Endodermal cell (in vitro differentiated cells): ENCODE measurements at regions not wholly inside any gene's neighbourhood (a gene's known extent, or its start where the extent isn't known, plus 50 kb on each side); places are given as distances from the start of the nearest gene placed in this dataset.

Experiments used
- DNase-seq: peaks from one replicate; pipeline ENCODE4 v3.0.0-alpha.2; 2017
- H3K27ac ChIP-seq: 2 replicates; pipeline ENCODE4 v1.5.1; 2013; ENCODE audit warnings: mild to moderate bottlenecking, low read depth, low read length, moderate library complexity
- H3K27me3 ChIP-seq: 2 replicates; pipeline ENCODE4 v1.6.1; 2013; ENCODE audit warnings: mild to moderate bottlenecking, low read length, moderate library complexity; ENCODE audit not compliant: insufficient read depth, control insufficient read depth, poor library complexity, severe bottlenecking
- H3K36me3 ChIP-seq: 2 replicates; pipeline ENCODE4 v1.7.0; 2013; ENCODE audit warnings: mild to moderate bottlenecking, low read length, moderate library complexity; ENCODE audit not compliant: control insufficient read depth, insufficient read depth
- H3K4me1 ChIP-seq: one replicate; pipeline ENCODE4 v1.7.0; 2013; ENCODE audit warnings: low read length; ENCODE audit not compliant: control insufficient read depth, insufficient read depth
- H3K4me3 ChIP-seq: 2 replicates; pipeline ENCODE4 v1.5.1; 2013; ENCODE audit warnings: mild to moderate bottlenecking, low read length, moderate library complexity
- H3K9ac ChIP-seq: 2 replicates; pipeline ENCODE4 v1.6.1; 2013; ENCODE audit warnings: mild to moderate bottlenecking, low read length, moderate library complexity; ENCODE audit not compliant: poor library complexity, severe bottlenecking; ENCODE audit errors: extremely low read depth
- H3K9me3 ChIP-seq: 2 replicates; pipeline ENCODE4 v1.6.1; 2013; ENCODE audit warnings: mild to moderate bottlenecking, low read length, moderate library complexity; ENCODE audit not compliant: control insufficient read depth
- H3K27ac Mint-ChIP-seq: 2 replicates; pipeline ENCODE4 v1.8.0; 2020; ENCODE audit warnings: mixed read lengths
- H3K27me3 Mint-ChIP-seq: 2 replicates; pipeline ENCODE4 v1.8.0; 2021; ENCODE audit warnings: mild to moderate bottlenecking, mixed read lengths; ENCODE audit not compliant: insufficient read depth
- H3K36me3 Mint-ChIP-seq: 2 replicates; pipeline ENCODE4 v1.8.0; 2020; ENCODE audit warnings: low read depth, mixed read lengths
- H3K4me1 Mint-ChIP-seq: 2 replicates; pipeline ENCODE4 v1.8.0; 2020; ENCODE audit warnings: mixed read lengths
- H3K4me3 Mint-ChIP-seq: 2 replicates; pipeline ENCODE4 v1.8.0; 2020; ENCODE audit warnings: mild to moderate bottlenecking, moderate library complexity, mixed read lengths
- H3K9me3 Mint-ChIP-seq: 2 replicates; pipeline ENCODE4 v1.8.0; 2020; ENCODE audit warnings: mild to moderate bottlenecking, mixed read lengths
- CTCF ChIP-seq: fragments of 200-600 bp; sonication (generic); conservative IDR thresholded peaks from 2 replicates; pipeline ENCODE4 v1.5.0; 2021; ENCODE audit warnings: antibody characterized with exemption, mild to moderate bottlenecking
- WGBS, 2 experiments: methylation state at CpG; one replicate each; pipeline versions ENCODE4 v1.1.5 to v1.1.7; 2013; ENCODE audit warnings: missing lambda C conversion rate in 2 of 2, mixed read lengths in 1 of 2; ENCODE audit not compliant: insufficient coverage in 1 of 2, insufficient read length in 1 of 2; 5-methylcytosine and 5-hydroxymethylcytosine counted together

- H3K9ac ChIP-seq: no peak overlapping the region
These were observed 201.8 kb upstream of the GALNT5 start for GRCh38 chr2:157055660-157056199.

GRCh38 chr2:157056200-157056676, 201.3 kb upstream of the GALNT5 start:
- no peak for DNase-seq
- Histone ChIP-seq H3K9ac (no peak overlapping the region), H3K4me1 (no peaks in the 10 kb centered on the region), H3K27ac (no peak overlapping the region), H3K9me3 (no peaks in the 10 kb centered on the region), H3K27me3 (no peaks in the 10 kb centered on the region), H3K36me3 (no peaks in the 10 kb centered on the region), H3K4me3 (no peak overlapping the region)
- Mint-ChIP-seq H3K4me1 (peaks cover 3% of the 10 kb centered on the region), H3K27ac (no peak overlapping the region), H3K36me3 (no peaks in the 10 kb centered on the region), H3K9me3 (no peaks in the 10 kb centered on the region), H3K27me3 (no peaks in the 10 kb centered on the region), H3K4me3 (no peak overlapping the region)
- TF ChIP-seq CTCF: no peak
- 100% methylated on average over 1 of the region's 1 CpG; no CpG with 5 or more reads in 1 of the 2 experiments for WGBS, 2 experiments

More at GRCh38 chr2:157055660-157056199, 201.8 kb upstream of the GALNT5 start:
- H3K4me1 Mint-ChIP-seq: peaks cover 5% of the 10 kb centered on the region
- no peak for DNase-seq
- no peak overlapping the region for H3K4me3 Mint-ChIP-seq
- Histone ChIP-seq H3K4me1 (no peaks in the 10 kb centered on the region), H3K4me3 (no peak overlapping the region), H3K9me3 (no peaks in the 10 kb centered on the region), H3K36me3 (no peaks in the 10 kb centered on the region), H3K27ac (no peak overlapping the region), H3K27me3 (no peaks in the 10 kb centered on the region)
- H3K9me3 Mint-ChIP-seq: no peaks in the 10 kb centered on the region
- H3K27ac Mint-ChIP-seq: no peak overlapping the region
- H3K36me3 Mint-ChIP-seq: no peaks in the 10 kb centered on the region
- no peaks in the 10 kb centered on the region for H3K27me3 Mint-ChIP-seq
- peak; percentile 63 for TF ChIP-seq CTCF
- WGBS, 2 experiments: 84% methylated on average over 2 of the region's 2 CpGs; no CpG with 5 or more reads in 1 of the 2 experiments

- no peak for TF ChIP-seq CTCF
- H3K9ac ChIP-seq: no peak overlapping the region
- H3K4me1 Mint-ChIP-seq: no peaks in the 10 kb centered on the region
- no peaks in the 10 kb centered on the region for H3K9me3 Mint-ChIP-seq
- H3K4me3 ChIP-seq: no peak overlapping the region
- no peak overlapping the region for H3K27ac Mint-ChIP-seq
- H3K36me3 ChIP-seq: no peaks in the 10 kb centered on the region
- no peaks in the 10 kb centered on the region for H3K36me3 Mint-ChIP-seq
- H3K27me3 Mint-ChIP-seq: no peaks in the 10 kb centered on the region
- H3K4me3 Mint-ChIP-seq: no peak overlapping the region
- H3K4me1 ChIP-seq: no peaks in the 10 kb centered on the region
- DNase-seq: no peak
- H3K27me3 ChIP-seq: no peaks in the 10 kb centered on the region
- no peak overlapping the region for H3K27ac ChIP-seq
- no peaks in the 10 kb centered on the region for H3K9me3 ChIP-seq
- WGBS, 2 experiments: 93 to 100% methylated on average over 2 of the region's 2 CpGs
These were observed 199.3 kb upstream of the GALNT5 start for GRCh38 chr2:157058161-157058560.
